CD14-positive monocyte (primary cell): ENCODE measurements at regions not wholly inside any gene's neighbourhood (a gene's known extent, or its start where the extent isn't known, plus 50 kb on each side); places are given as distances from the start of the nearest gene placed in this dataset.

ENCODE experiments used
- DNase-seq, 3 donors: peaks; one replicate each; pipeline ENCODE4 v3.0.0-alpha.2; 2011 to 2022
- H2AFZ ChIP-seq: 2 replicates; pipeline ENCODE4 v1.6.0; 2012; ENCODE audit warnings: mild to moderate bottlenecking, low read depth, low read length, inconsistent platforms; ENCODE audit not compliant: insufficient read depth, poor library complexity, severe bottlenecking
- H3K27ac ChIP-seq, 2 donors: 1 replicate in 1 of 2; 2 replicates in 1 of 2; pipeline ENCODE4 v1.5.1; 2012 to 2013; ENCODE audit warnings: low read length in 2 of 2, control low read depth in 1 of 2, inconsistent platforms in 1 of 2, low read depth in 1 of 2, mild to moderate bottlenecking in 1 of 2
- H3K27me3 ChIP-seq, 2 donors: one replicate each; pipeline versions ENCODE4 v1.6.0 to v1.6.1; 2011 to 2013; ENCODE audit warnings: low read length in 2 of 2; ENCODE audit not compliant: control insufficient read depth in 2 of 2, insufficient read depth in 2 of 2
- H3K36me3 ChIP-seq, 2 donors: replicated peaks in 1 of 2; 1 replicate in 1 of 2; 2 replicates in 1 of 2; pipeline versions ENCODE4 v1.5.1 to v1.6.1; 2012 to 2013; ENCODE audit warnings: low read length in 2 of 2, control low read depth in 1 of 2, inconsistent platforms in 1 of 2, mild to moderate bottlenecking in 1 of 2; ENCODE audit not compliant: insufficient read depth in 2 of 2, control insufficient read depth in 1 of 2
- H3K4me1 ChIP-seq, 2 donors: 1 replicate in 1 of 2; 2 replicates in 1 of 2; pipeline versions ENCODE4 v1.5.1 to v1.6.1; 2012 to 2013; ENCODE audit warnings: low read length in 2 of 2, control low read depth in 1 of 2, inconsistent platforms in 1 of 2, mild to moderate bottlenecking in 1 of 2, moderate library complexity in 1 of 2; ENCODE audit not compliant: insufficient read depth in 2 of 2, control insufficient read depth in 1 of 2
- H3K4me2 ChIP-seq: replicated peaks from 2 replicates; pipeline ENCODE3; 2012; ENCODE audit warnings: low read length, moderate library complexity, mild to moderate bottlenecking; ENCODE audit not compliant: poor library complexity, severe bottlenecking; ENCODE audit errors: extremely low read depth
- H3K4me3 ChIP-seq, 3 experiments: fragments of 200-600 bp in 1 of 3; sonication (generic) in 1 of 3; replicated peaks in 1 of 3; 1 replicate in 2 of 3; 2 replicates in 1 of 3; pipeline ENCODE4 v1.5.1; 2011 to 2013; ENCODE audit warnings: low read length in 3 of 3, mild to moderate bottlenecking in 3 of 3, control low read depth in 2 of 3, low read depth in 2 of 3, inconsistent platforms in 1 of 3, moderate library complexity in 1 of 3
- H3K79me2 ChIP-seq: 2 replicates; pipeline ENCODE4 v1.6.0; 2012; ENCODE audit warnings: mild to moderate bottlenecking, control low read depth, inconsistent platforms, low read length, moderate library complexity; ENCODE audit not compliant: insufficient read depth
- H3K9ac ChIP-seq: 2 replicates; pipeline ENCODE4 v1.6.0; 2017; ENCODE audit warnings: low read length, mild to moderate bottlenecking; ENCODE audit not compliant: insufficient read depth, poor library complexity, severe bottlenecking
- H3K9me3 ChIP-seq, 2 donors: replicated peaks in 1 of 2; 1 replicate in 1 of 2; 2 replicates in 1 of 2; pipeline versions ENCODE4 v1.5.1 to v1.6.1; 2012 to 2013; ENCODE audit warnings: low read length in 2 of 2, control low read depth in 1 of 2; ENCODE audit not compliant: control insufficient read depth in 1 of 2, insufficient read depth in 1 of 2
- H4K20me1 ChIP-seq: 2 replicates; pipeline ENCODE4 v1.6.0; 2012; ENCODE audit warnings: mild to moderate bottlenecking, low read length, control low read depth, moderate library complexity; ENCODE audit not compliant: insufficient read depth
- H3K27ac Mint-ChIP-seq, 7 donors: one replicate each; pipeline ENCODE4 v1.8.0; 2020; ENCODE audit warnings: mild to moderate bottlenecking in 7 of 7, mixed read lengths in 7 of 7, moderate library complexity in 6 of 7, inconsistent platforms in 2 of 7
- H3K27me3 Mint-ChIP-seq, 3 donors: one replicate each; pipeline ENCODE4 v1.8.0; 2021 to 2022; ENCODE audit warnings: low read depth in 3 of 3, mild to moderate bottlenecking in 3 of 3, mixed read lengths in 3 of 3, moderate library complexity in 3 of 3, inconsistent platforms in 1 of 3
- H3K36me3 Mint-ChIP-seq, 2 donors: one replicate each; pipeline ENCODE4 v1.8.0; 2020; ENCODE audit warnings: mixed read lengths in 2 of 2, inconsistent platforms in 1 of 2, mild to moderate bottlenecking in 1 of 2
- H3K4me1 Mint-ChIP-seq: one replicate; pipeline ENCODE4 v1.8.0; 2020; ENCODE audit warnings: mild to moderate bottlenecking, mixed read lengths
- H3K4me3 Mint-ChIP-seq, 2 donors: one replicate each; pipeline ENCODE4 v1.8.0; 2020; ENCODE audit warnings: mild to moderate bottlenecking in 2 of 2, mixed read lengths in 2 of 2, moderate library complexity in 1 of 2
- H3K9me3 Mint-ChIP-seq, 7 donors: one replicate each; pipeline ENCODE4 v1.8.0; 2020 to 2022; ENCODE audit warnings: mixed read lengths in 7 of 7, mild to moderate bottlenecking in 6 of 7, moderate library complexity in 6 of 7, inconsistent platforms in 2 of 7
- CTCF ChIP-seq: fragments of 200-600 bp; IDR thresholded peaks from one replicate; pipeline ENCODE4 v1.8.0; 2022; ENCODE audit warnings: antibody characterized with exemption, mild to moderate bottlenecking
- WGBS: methylation state at CpG from one replicate; pipeline ENCODE4 v1.1.5; 2013; ENCODE audit warnings: missing lambda C conversion rate; ENCODE audit not compliant: insufficient coverage; 5-methylcytosine and 5-hydroxymethylcytosine counted together
- intact Hi-C, 2 donors: fragments of 100-400 bp; cut with micrococcal nuclease; formaldehyde crosslinking; loops; one replicate each; pipeline versions ENCODE4 v1.15.0 to v1.15.1; 2023

- H3K9me3 ChIP-seq, result peaks cover 0 to 8% of the 10 kb centered on the region in 2 donors
- intact Hi-C loops, result no loop called here
- H3K9ac ChIP-seq, result no peak overlapping the region
- H3K4me1 ChIP-seq, result no peaks in the 10 kb centered on the region
- no peak overlapping the region for H3K27ac Mint-ChIP-seq
- no peaks in the 10 kb centered on the region for H3K4me1 Mint-ChIP-seq
- TF ChIP-seq CTCF, result no peak
- no peaks in the 10 kb centered on the region for H3K36me3 Mint-ChIP-seq
- no peak overlapping the region for H2AFZ ChIP-seq
- H3K27me3 Mint-ChIP-seq, result no peaks in the 10 kb centered on the region
- no peaks in the 10 kb centered on the region for H3K27me3 ChIP-seq
- H3K79me2 ChIP-seq, result no peaks in the 10 kb centered on the region
- peaks cover 0 to 15% (median 11%) of the 10 kb centered on the region in 7 donors for H3K9me3 Mint-ChIP-seq
- no peak overlapping the region for H3K27ac ChIP-seq
- no peak overlapping the region for H3K4me3 ChIP-seq
- no peaks in the 10 kb centered on the region for H4K20me1 ChIP-seq
- no peak for DNase-seq
- H3K4me2 ChIP-seq, result no peak overlapping the region
- H3K36me3 ChIP-seq, result no peaks in the 10 kb centered on the region
- 83% methylated on average over 1 of the region's 7 CpGs for WGBS
- H3K4me3 Mint-ChIP-seq, result no peak overlapping the region
Observed at GRCh38 chr4:23648854-23649596, 240.8 kb downstream of the PPARGC1A start.

GRCh38 chr4:23635468-23635867, 254.4 kb downstream of the PPARGC1A start:
- Histone ChIP-seq H3K27ac (no peak overlapping the region), H4K20me1 (no peaks in the 10 kb centered on the region), H3K4me1 (no peaks in the 10 kb centered on the region), H3K4me3 (no peak overlapping the region), H3K27me3 (no peaks in the 10 kb centered on the region), H2AFZ (no peak overlapping the region), H3K36me3 (no peaks in the 10 kb centered on the region), H3K79me2 (no peaks in the 10 kb centered on the region), H3K4me2 (no peak overlapping the region), H3K9me3 (no peaks in the 10 kb centered on the region), H3K9ac (no peak overlapping the region)
- H3K36me3 Mint-ChIP-seq, result no peaks in the 10 kb centered on the region
- intact Hi-C loops, result no loop called here
- no peaks in the 10 kb centered on the region for H3K27me3 Mint-ChIP-seq
- no peaks in the 10 kb centered on the region for H3K9me3 Mint-ChIP-seq
- no peak for DNase-seq
- no peak overlapping the region for H3K4me3 Mint-ChIP-seq
- TF ChIP-seq CTCF, result no peak
- H3K4me1 Mint-ChIP-seq, result no peaks in the 10 kb centered on the region
- no peak overlapping the region for H3K27ac Mint-ChIP-seq
- WGBS, result no CpG with 5 or more reads among the region's 1 CpG
